ENCODE measurements at regions not wholly inside any gene's neighbourhood (a gene's known extent, or its start where the extent isn't known, plus 50 kb on each side); places are given as distances from the start of the nearest gene placed in this dataset.
A peak's percentile ranks its signal among the peaks of the same experiment; 100 is the strongest.
"Not testable (repeated sequence)": the region's sequence is repeated elsewhere in the genome, so short reads cannot be mapped to it uniquely, and the experiment has no call there.

DNA sequence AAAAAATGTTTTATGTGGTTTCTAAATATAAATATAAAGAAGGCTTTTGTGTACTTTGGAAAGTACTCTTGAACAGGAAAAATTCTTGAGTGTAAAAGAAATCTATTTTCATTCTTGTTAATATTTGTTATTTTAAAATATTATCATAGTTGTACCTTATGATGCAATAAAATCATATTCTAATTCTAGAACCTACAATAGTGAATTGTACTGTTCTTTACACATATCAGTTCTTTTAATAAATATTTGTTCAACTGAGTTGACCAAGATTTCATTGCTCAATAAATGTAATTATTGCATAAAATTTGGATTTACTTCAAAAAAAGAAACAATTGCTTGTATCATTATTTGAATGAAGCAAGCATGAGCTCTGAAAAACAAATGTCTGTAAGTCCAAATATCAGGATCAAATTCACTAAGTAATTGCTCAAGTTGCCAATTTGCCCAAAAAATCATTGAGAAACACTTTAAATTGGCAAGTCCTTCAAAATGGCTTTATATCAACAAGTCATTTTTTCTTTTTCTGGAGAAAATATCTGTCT, 191.6 kb upstream of the SLC16A7 start:
- no peak for DNase-seq (ENCODE audit: low spot score)

DNA sequence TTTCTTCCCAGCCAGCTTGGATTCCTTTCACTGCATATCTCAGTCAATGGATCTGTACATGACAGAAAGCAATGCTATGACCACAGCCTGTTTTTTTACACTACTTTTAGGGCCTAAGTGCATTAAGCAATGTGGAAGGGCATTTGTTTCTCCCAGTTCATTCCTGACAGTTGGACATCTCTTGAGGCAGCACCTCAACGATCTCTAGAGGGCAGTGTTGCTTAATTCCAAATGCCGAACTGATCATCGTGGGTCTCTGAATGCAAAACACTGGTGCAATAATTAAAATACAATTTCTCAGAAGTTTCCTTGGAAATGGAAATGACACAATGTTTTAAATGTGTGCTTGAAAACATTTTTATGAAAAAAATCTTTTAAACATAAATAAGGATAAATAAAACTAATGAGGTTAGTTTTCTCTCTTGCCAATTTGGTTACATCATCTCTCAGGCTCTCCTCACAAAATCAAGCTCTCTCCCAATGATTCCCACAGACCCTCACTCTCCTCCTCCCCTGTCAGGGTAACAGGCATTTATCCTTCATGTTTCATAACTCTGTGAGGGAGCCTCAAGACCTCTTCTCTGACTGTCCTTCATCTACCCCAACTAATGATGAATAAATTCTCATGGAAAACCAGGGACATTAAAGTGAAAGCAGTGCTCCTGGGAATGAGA, 192.4 kb upstream of the SLC16A7 start:
- peak; percentile 47 for DNase-seq (ENCODE audit: low spot score)

GRCh38 chr12:59401862-59402261, 194.0 kb upstream of the SLC16A7 start:
- DNase-seq (ENCODE audit: low spot score), result no peak

DNA sequence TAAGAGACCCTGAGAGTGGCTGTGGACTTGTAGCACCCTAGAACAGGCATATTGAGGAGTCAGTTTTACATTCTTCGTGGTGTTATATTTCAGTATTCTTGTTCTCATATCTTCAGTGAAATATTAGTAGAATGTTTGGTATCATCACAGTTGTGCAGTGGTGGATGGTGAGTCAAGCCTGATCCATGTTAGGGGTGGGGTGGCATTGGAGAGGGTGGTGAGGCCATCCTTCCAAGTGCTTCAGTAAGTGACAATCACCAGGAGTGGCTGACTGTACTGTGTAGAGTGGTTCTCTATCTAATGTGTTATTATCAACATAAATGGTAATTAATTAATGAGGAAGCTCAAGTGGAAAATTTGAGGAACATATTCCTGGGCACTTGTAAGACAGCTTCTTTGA, 197.7 kb upstream of the SLC16A7 start:
- no peak for DNase-seq (ENCODE audit: low spot score)

DNA sequence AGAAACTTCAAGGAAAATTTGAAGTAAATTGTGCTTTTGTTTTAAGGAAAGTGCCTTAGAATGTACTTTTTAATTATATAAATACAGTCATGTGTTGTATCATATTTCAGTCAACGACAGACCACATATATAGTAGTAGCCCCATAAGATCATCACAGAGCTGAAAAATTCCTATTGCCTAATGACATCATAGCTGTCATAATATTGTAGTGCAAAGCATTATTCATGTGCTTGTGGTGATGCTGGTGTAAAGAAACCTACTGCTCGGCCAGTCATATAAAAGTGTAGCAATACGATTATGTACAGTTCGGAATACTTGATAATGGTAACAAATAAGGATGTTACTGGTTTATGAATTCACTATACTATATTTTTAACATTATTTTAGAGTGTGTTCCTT, 198.9 kb upstream of the SLC16A7 start:
- no peak for DNase-seq (ENCODE audit: low spot score)

DNA sequence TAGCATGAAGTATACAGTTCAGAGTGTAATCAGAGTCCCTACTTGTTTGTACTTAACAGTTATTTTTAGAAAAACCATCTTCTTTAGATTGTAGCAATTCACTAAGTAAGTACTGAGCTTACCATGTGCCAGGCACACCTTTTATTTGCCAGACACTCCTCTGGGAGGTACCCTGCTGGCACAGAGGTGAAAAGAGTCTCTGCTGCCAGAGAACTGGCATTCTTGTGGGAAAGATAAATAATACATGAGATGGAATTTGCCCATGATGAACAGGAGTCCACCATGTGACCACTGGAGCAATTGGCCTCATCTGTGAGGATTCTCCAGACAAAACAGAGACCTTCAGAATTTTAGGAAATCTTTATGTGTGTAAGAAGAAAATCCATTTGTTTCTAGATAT, 199.3 kb upstream of the SLC16A7 start:
- DNase-seq (ENCODE audit: low spot score), result no peak

DNA sequence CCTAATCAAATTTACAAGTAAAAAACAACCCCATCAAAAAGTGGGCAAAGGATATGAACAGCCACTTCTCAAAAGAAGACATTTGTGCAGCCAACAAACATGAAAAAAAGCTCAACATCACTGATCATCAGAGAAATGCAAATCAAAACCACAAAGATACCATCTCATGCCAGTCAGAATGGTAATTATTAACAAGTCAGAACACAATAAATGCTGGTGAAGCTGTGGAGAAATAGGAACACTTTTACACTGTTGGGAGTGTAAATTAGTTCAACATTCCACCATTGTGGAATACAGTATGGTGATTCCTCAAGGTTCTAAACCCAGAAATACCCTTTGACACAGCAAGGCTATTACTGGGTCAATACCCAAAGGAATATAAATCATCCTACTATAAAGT, 200.5 kb upstream of the SLC16A7 start:
- DNase-seq (ENCODE audit: low spot score), result not testable (repeated sequence)

DNA sequence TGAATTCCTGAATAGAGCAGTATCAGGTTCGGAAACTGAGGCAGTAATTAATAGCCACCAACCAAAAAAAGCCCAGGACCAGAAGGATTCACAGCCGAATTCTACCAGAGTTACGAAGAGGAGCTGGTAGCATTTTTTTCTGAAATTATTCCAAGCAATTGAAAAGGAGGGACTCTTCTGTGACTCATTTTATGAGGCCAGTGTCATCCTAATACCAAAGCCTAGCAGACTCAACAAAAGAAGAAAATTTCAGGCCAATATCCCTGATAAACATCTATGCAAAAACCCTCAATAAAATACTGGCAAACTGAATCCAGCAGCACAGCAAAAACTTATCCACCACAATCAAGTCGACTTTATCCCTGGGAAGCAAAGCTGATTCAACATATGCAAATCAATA, 202.3 kb upstream of the SLC16A7 start:
- no peak for DNase-seq (ENCODE audit: low spot score)

DNA sequence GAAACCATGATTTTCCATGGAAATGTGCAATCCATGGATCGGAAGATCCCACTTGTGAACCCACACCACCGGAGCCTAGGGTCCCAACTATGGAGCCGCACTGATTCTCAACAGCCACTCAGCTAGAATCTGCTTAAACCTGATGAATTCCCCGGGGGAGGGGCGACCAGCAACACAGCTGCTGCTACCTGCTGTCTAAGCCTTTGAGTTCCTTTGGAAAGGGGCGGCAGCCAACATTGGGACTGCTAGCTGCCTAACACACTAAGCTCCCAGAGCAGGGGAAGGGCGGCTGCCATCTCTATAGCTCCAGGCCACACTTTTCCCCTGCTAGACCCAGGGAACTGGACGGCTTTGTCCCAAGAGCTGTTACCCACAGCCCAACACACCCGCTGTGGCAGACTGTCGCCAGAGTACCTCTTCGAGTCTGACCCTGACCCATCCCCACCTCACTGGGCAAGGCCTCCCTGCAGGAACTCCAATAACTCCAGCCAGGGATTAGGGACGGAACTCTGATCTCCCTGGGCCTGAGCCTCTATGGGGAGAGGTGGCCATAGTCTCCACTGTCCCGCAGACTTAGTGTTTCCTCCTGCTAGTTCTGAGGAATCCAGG, 205.8 kb upstream of the SLC16A7 start:
- DNase-seq (ENCODE audit: low spot score), result no peak

GRCh38 chr12:59388694-59389093, 207.1 kb upstream of the SLC16A7 start:
- DNase-seq (ENCODE audit: low spot score), result no peak

DNA sequence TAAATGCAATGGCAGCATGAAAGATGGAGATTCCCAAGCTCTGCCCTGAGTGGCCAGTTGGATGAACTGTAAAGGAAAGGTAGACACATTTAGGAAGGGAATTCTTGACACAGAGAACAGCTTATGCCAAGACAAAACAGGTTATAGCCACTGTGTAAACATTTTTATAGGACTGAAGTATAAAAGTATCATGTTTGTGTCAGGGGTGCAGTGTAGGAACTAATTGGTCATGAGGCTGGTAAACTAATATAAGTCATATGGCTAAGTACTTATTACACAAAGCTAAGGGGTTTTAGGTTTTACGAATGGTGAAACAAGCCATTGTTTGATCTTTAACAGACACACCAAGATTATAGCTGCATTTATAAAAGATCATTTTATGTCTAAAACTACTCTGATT, 207.7 kb upstream of the SLC16A7 start:
- DNase-seq (ENCODE audit: low spot score), result no peak

GRCh38 chr12:59386236-59386635, 209.6 kb upstream of the SLC16A7 start:
- no peak for DNase-seq (ENCODE audit: low spot score)

GRCh38 chr12:59383079-59383822, 212.6 kb upstream of the SLC16A7 start:
- DNase-seq (ENCODE audit: low spot score), result no peak

DNA sequence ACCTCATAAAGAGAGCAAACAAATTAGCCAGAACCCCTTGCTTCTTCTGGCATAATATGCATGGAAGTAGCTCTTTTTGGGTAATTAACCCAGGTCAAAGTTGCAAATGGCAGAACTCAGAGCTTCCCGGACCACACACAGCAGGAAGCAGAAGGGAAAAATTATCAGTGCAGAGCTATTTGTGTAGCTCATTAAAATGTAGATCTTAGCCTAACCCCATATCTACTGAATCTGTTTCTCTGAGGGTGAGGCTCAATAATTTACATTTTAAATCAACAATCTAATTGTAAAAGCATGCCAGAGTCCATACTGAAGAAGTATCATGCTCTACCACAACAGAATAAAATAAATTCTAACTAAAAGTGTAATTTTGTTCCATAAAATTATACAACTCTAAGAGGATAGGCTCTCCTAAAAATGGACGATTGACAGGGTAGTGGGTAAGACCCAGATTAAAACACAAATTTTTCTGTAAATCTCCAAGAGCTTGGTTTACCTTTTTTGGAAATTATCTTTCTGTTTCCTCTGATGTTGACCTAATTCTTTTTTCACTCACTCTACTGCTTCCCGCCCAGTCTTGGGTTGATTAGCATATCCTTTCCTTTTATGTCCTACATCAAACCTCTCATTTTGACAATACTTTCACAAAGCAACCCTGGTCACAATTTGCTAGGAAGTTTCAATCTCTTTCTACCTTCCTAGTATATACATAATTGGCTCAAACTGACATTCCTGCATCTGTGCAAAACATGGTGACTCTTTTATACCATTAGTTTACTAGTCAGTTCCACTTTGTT, 213.3 kb upstream of the SLC16A7 start:
- DNase-seq (ENCODE audit: low spot score), result no peak

GRCh38 chr12:59381106-59381505, 214.7 kb upstream of the SLC16A7 start:
- DNase-seq (ENCODE audit: low spot score), result no peak

- no peak for DNase-seq (ENCODE audit: low spot score)
These were observed 220.2 kb upstream of the SLC16A7 start for GRCh38 chr12:59375633-59376032.

GRCh38 chr12:59374783-59375182, 221.0 kb upstream of the SLC16A7 start:
- no peak for DNase-seq (ENCODE audit: low spot score)

- DNase-seq (ENCODE audit: low spot score), result no peak
These were observed 222.9 kb upstream of the SLC16A7 start for GRCh38 chr12:59372956-59373355.

DNA sequence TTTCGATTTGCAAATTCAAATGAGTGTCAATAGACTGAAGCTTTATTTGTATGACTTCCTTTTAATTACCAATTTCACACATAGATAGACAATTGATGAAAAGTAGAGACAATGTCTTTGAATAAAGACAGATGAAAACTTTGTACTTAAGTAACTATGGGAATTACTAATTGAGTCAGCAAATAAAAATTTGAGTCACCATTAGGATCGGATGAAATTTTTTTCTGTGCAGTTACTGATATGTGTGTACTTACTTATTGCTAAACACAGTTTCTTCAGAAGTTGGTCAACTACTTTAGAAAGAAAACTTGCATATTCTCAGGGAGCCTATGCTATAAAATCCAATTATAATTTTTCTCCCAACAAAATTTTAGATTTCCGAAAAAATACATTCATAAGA, 224.9 kb upstream of the SLC16A7 start:
- DNase-seq (ENCODE audit: low spot score), result no peak

- DNase-seq (ENCODE audit: low spot score), result no peak
These were observed 230.7 kb upstream of the SLC16A7 start for GRCh38 chr12:59365133-59365532.

GRCh38 chr12:59357811-59358210, 238.0 kb upstream of the SLC16A7 start:
- DNase-seq (ENCODE audit: low spot score), result no peak

DNA sequence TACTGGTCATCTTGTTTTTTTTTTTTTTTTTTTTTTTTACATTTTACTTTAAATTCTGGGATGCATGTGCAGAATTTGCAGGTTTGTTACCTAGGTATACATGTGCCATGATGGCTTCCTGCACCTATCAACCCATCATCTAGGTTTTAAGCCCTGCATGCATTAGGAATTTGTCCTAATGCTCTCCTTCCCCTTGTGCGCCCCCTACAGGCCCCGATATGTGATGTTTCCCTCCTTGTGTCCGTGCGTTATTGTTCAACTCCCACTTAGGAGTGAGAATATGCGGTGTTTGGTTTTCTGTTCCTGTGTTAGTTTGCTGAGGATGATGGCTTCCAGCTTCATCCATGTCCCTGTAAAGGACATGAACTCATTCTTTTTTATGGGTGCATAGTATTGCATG, 249.6 kb upstream of the SLC16A7 start:
- not testable (repeated sequence) for DNase-seq (ENCODE audit: low spot score)
